Osteoblast (primary cell): ENCODE measurements at regions not wholly inside any gene's neighbourhood (a gene's known extent, or its start where the extent isn't known, plus 50 kb on each side); places are given as distances from the start of the nearest gene placed in this dataset.

Source experiments
- DNase-seq: peaks from one replicate; pipeline ENCODE4 v3.0.0; 2011; ENCODE audit warnings: low spot score, mixed read lengths; ENCODE audit not compliant: insufficient read length; ENCODE audit errors: missing footprints
- H2AFZ ChIP-seq: 2 replicates; pipeline ENCODE4 v1.6.0; 2011; ENCODE audit warnings: mild to moderate bottlenecking, low read length
- H3K27ac ChIP-seq: 2 replicates; pipeline ENCODE4 v1.5.1; 2011; ENCODE audit warnings: mild to moderate bottlenecking, low read depth, low read length, moderate library complexity
- H3K27me3 ChIP-seq: 2 replicates; pipeline ENCODE4 v1.6.0; 2012; ENCODE audit warnings: mild to moderate bottlenecking, control low read depth, inconsistent platforms, low read length, moderate library complexity; ENCODE audit not compliant: insufficient read depth
- H3K36me3 ChIP-seq: 2 replicates; pipeline ENCODE4 v1.5.1; 2011; ENCODE audit warnings: mild to moderate bottlenecking, low read length, control low read depth, moderate library complexity; ENCODE audit not compliant: insufficient read depth
- H3K4me1 ChIP-seq: 2 replicates; pipeline ENCODE4 v1.5.1; 2011; ENCODE audit warnings: mild to moderate bottlenecking, low read length, control low read depth, moderate library complexity; ENCODE audit not compliant: insufficient read depth
- H3K4me2 ChIP-seq: 2 replicates; pipeline ENCODE4 v1.6.0; 2011; ENCODE audit warnings: mild to moderate bottlenecking, low read length; ENCODE audit not compliant: insufficient read depth
- H3K4me3 ChIP-seq: fragments of 200-600 bp; sonication (generic); 3 replicates; pipeline ENCODE4 v1.5.1; 2012; ENCODE audit warnings: mild to moderate bottlenecking, low read length, inconsistent platforms; ENCODE audit not compliant: insufficient read depth
- H3K79me2 ChIP-seq: 2 replicates; pipeline ENCODE4 v1.6.0; 2012; ENCODE audit warnings: mild to moderate bottlenecking, low read length, control low read depth, inconsistent platforms; ENCODE audit not compliant: insufficient read depth
- H3K9me3 ChIP-seq: 2 replicates; pipeline ENCODE4 v1.5.1; 2011; ENCODE audit warnings: low read depth, low read length, control low read depth
- H4K20me1 ChIP-seq: 2 replicates; pipeline ENCODE4 v1.6.0; 2012; ENCODE audit warnings: mild to moderate bottlenecking, low read length, control low read depth; ENCODE audit not compliant: insufficient read depth
- CTCF ChIP-seq: IDR thresholded peaks from 2 replicates; pipeline ENCODE4 v1.5.1; 2011; ENCODE audit warnings: mild to moderate bottlenecking, low read depth, low read length, moderate library complexity; ENCODE audit errors: extremely low read depth

- Histone ChIP-seq H3K79me2 (no peaks in the 10 kb centered on the region), H3K4me3 (no peak overlapping the region), H3K4me2 (no peak overlapping the region), H4K20me1 (no peaks in the 10 kb centered on the region), H2AFZ (no peak overlapping the region), H3K36me3 (no peaks in the 10 kb centered on the region), H3K27ac (no peak overlapping the region), H3K9me3 (no peaks in the 10 kb centered on the region), H3K4me1 (no peaks in the 10 kb centered on the region), H3K27me3 (peaks cover 3% of the 10 kb centered on the region)
- no peak for TF ChIP-seq CTCF
- DNase-seq = no peak
Observed at GRCh38 chr4:4711902-4712301, 147.6 kb upstream of the MSX1 start.

- DNase-seq = no peak
- H2AFZ ChIP-seq = no peak overlapping the region
- TF ChIP-seq CTCF = no peak
Observed at GRCh38 chr4:4709736-4710135, 149.7 kb upstream of the MSX1 start.

GRCh38 chr4:4704267-4704666 is 155.2 kb upstream of the MSX1 start:
- H3K4me1 ChIP-seq = no peaks in the 10 kb centered on the region
- no peaks in the 10 kb centered on the region for H4K20me1 ChIP-seq
- H3K27ac ChIP-seq = no peak overlapping the region
- TF ChIP-seq CTCF = no peak
- no peak for DNase-seq
- no peaks in the 10 kb centered on the region for H3K79me2 ChIP-seq
- no peaks in the 10 kb centered on the region for H3K9me3 ChIP-seq
- H3K36me3 ChIP-seq = no peaks in the 10 kb centered on the region
- no peaks in the 10 kb centered on the region for H3K27me3 ChIP-seq
- no peak overlapping the region for H3K4me3 ChIP-seq
- H2AFZ ChIP-seq = no peak overlapping the region
- H3K4me2 ChIP-seq = no peak overlapping the region

More at GRCh38 chr4:4709736-4710135, 149.7 kb upstream of the MSX1 start:
- H3K4me3 ChIP-seq = no peak overlapping the region
- H3K9me3 ChIP-seq = no peaks in the 10 kb centered on the region
- no peaks in the 10 kb centered on the region for H3K4me1 ChIP-seq
- no peak overlapping the region for H3K4me2 ChIP-seq
- H3K79me2 ChIP-seq = no peaks in the 10 kb centered on the region
- no peaks in the 10 kb centered on the region for H4K20me1 ChIP-seq
- peaks cover 3% of the 10 kb centered on the region for H3K27me3 ChIP-seq
- no peak overlapping the region for H3K27ac ChIP-seq
- no peaks in the 10 kb centered on the region for H3K36me3 ChIP-seq

GRCh38 chr4:4697584-4697983 is 155.7 kb upstream of the STX18 start:
- H3K27me3 ChIP-seq = peaks cover 4% of the 10 kb centered on the region
- no peaks in the 10 kb centered on the region for H3K36me3 ChIP-seq
- H3K9me3 ChIP-seq = no peaks in the 10 kb centered on the region
- H2AFZ ChIP-seq = no peak overlapping the region
- H3K27ac ChIP-seq = no peak overlapping the region
- no peak overlapping the region for H3K4me3 ChIP-seq
- DNase-seq = no peak
- H3K4me2 ChIP-seq = no peak overlapping the region
- no peaks in the 10 kb centered on the region for H3K4me1 ChIP-seq
- H3K79me2 ChIP-seq = no peaks in the 10 kb centered on the region
- no peak for TF ChIP-seq CTCF
- no peaks in the 10 kb centered on the region for H4K20me1 ChIP-seq
